SJCRH30 (cell line): ENCODE measurements at regions not wholly inside any gene's neighbourhood (a gene's known extent, or its start where the extent isn't known, plus 50 kb on each side); places are given as distances from the start of the nearest gene placed in this dataset.

Experiments used
- DNase-seq, 2 experiments: peaks; one replicate each; pipeline ENCODE4 v3.0.0-alpha.2; 2015 to 2020
- H3K27ac ChIP-seq: fragments of 250-450 bp; sonication (Bioruptor Pico); 2 replicates; pipeline ENCODE4 v1.5.1; 2020; ENCODE audit warnings: mild to moderate bottlenecking, moderate library complexity
- H3K27me3 ChIP-seq: fragments of 250-450 bp; sonication (Bioruptor Pico); 2 replicates; pipeline ENCODE4 v1.5.1; 2020; ENCODE audit warnings: mild to moderate bottlenecking, moderate library complexity
- H3K36me3 ChIP-seq: fragments of 250-450 bp; sonication (Bioruptor Pico); 2 replicates; pipeline ENCODE4 v1.5.1; 2020; ENCODE audit warnings: mild to moderate bottlenecking, moderate library complexity
- H3K4me1 ChIP-seq: fragments of 250-450 bp; sonication (Bioruptor Pico); 2 replicates; pipeline ENCODE4 v1.5.1; 2020; ENCODE audit warnings: mild to moderate bottlenecking, moderate library complexity
- H3K4me3 ChIP-seq: fragments of 250-450 bp; sonication (Bioruptor Pico); 2 replicates; pipeline ENCODE4 v1.5.1; 2020; ENCODE audit warnings: mild to moderate bottlenecking, moderate library complexity
- H3K9me3 ChIP-seq: fragments of 250-450 bp; sonication (Bioruptor Pico); replicated peaks from 2 replicates; pipeline ENCODE4 v1.5.1; 2020; ENCODE audit warnings: mild to moderate bottlenecking, moderate library complexity

DNA sequence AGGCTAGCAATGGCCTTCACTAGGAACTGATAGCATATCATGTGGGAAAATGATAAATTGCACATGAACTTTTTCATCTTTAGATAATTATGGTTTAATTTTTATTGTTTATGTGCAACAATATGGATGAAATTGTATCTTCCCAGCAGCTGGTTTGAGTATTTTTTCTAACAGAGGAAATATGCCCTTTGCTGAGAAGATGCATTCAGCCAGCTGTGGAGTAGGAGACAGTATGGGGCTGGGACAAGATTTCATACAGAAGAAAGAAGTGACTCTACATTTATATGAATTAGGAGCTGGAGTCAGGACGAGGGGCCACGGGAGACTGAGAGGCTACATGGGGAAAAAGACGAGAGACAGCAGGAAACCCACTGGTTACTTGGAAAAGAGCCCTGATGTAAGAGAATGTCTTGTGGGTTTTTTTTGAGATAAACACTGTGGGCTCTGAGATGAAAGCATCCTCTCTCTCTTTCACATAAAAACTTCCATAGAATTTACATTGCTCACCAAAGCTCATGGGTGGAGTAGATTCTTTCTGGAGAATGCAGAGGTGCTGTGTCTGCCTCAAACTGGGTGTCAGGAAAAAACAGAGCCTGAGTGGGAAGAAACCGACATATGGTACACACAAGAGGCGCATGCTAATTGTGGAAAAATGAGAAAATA, 115.2 kb upstream of the PDZRN3 start:
- Histone ChIP-seq H3K36me3 (no peaks in the 10 kb centered on the region), H3K4me3 (no peak overlapping the region), H3K4me1 (peaks cover 10% of the 10 kb centered on the region), H3K9me3 (no peaks in the 10 kb centered on the region), H3K27me3 (no peaks in the 10 kb centered on the region), H3K27ac (no peak overlapping the region)
- no peak for DNase-seq

GRCh38 chr3:73738711-73739110, 114.0 kb upstream of the PDZRN3 start:
- Histone ChIP-seq H3K27me3 (no peaks in the 10 kb centered on the region), H3K9me3 (no peaks in the 10 kb centered on the region), H3K4me3 (no peak overlapping the region), H3K4me1 (peaks cover 22% of the 10 kb centered on the region), H3K36me3 (no peaks in the 10 kb centered on the region), H3K27ac (no peak overlapping the region)
- no peak for DNase-seq

DNA sequence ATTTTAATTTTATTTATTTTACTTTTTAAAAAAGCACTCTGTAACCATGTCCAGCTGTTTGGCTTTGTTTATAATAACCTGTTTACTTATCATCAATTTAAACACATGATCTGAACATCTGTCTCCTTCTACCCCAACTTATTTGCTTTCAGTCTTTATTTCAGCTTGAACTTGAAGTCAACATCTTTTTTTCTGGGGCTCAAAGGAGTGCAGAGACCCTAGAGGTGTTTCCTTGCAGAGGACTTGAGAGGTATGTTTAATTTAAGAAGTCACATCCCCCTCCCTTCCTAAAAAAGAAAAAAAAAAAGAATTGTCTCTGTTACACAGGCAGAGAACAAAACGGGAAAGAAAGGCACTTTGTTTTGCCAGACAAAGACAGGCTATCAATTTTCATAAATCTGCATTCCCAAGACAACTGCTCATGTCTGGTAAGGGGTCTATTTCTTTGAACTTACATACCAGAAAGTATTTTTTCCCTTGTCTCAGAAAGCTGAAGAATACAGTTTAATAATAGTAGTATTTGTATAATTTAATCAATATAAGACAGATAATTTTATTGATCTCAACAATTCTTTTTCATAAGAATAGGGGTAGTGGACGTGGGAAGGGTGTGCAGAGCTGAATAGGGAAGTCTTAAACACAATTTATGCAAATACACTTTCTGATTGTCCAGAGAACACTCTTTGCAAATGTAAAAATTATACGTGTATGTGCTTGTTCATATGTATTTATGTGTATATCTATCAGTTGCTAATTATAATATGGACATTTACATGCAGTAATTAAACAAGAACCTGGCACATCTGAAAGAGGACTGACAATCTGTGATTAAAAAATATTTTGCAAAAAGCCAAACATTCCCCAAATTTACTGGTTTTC, 109.7 kb upstream of the PDZRN3 start:
- peaks cover 29% of the 10 kb centered on the region for H3K4me1 ChIP-seq
- peak; percentile 6 to 59 for DNase-seq

GRCh38 chr3:73733746-73734145, 109.0 kb upstream of the PDZRN3 start:
- no peaks in the 10 kb centered on the region for H3K36me3 ChIP-seq
- H3K27ac ChIP-seq = peak overlapping the region; percentile 75

More for the DNA sequence above, 109.7 kb upstream of the PDZRN3 start:
- H3K36me3 ChIP-seq = no peaks in the 10 kb centered on the region
- H3K9me3 ChIP-seq = no peaks in the 10 kb centered on the region
- H3K27me3 ChIP-seq = no peaks in the 10 kb centered on the region
- H3K27ac ChIP-seq = peak overlapping the region; percentile 75
- H3K4me3 ChIP-seq = peak overlapping the region; percentile 25

DNA sequence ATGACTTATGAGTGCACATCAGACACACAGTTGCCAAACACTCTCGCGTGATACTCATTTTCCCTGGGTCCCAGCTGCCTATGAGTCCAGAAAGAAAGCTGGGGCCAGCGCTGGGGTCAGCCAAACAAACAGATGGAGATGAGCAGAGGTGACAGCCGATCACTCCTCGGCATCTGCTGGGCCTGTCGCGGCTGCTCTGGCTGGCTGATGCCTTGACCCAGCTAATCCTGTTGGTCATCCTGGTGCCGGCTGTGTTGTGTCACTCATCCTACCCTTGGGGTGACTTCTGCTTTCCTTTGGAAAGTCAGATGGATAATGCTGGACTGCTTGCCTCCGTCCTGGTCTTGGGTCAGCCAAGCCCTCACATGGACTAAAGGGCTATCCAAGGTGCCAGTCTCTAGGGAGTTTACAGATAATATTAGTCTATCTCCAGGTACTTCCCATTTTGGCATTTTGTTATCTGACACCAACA, 105.3 kb upstream of the PDZRN3 start:
- Histone ChIP-seq H3K27ac (peak overlapping the region; percentile 80), H3K9me3 (no peaks in the 10 kb centered on the region), H3K4me1 (peaks cover 47% of the 10 kb centered on the region), H3K36me3 (no peaks in the 10 kb centered on the region), H3K27me3 (no peaks in the 10 kb centered on the region), H3K4me3 (no peak overlapping the region; the same call in 1 of the 2 replicates)
- DNase-seq = peak; percentile 85 to 86

More at GRCh38 chr3:73733746-73734145, 109.0 kb upstream of the PDZRN3 start:
- Histone ChIP-seq H3K4me3 (peak overlapping the region; percentile 25), H3K4me1 (peaks cover 33% of the 10 kb centered on the region), H3K9me3 (no peaks in the 10 kb centered on the region), H3K27me3 (no peaks in the 10 kb centered on the region)
- peak in 1 of 2 experiments; percentile 34 for DNase-seq

DNA sequence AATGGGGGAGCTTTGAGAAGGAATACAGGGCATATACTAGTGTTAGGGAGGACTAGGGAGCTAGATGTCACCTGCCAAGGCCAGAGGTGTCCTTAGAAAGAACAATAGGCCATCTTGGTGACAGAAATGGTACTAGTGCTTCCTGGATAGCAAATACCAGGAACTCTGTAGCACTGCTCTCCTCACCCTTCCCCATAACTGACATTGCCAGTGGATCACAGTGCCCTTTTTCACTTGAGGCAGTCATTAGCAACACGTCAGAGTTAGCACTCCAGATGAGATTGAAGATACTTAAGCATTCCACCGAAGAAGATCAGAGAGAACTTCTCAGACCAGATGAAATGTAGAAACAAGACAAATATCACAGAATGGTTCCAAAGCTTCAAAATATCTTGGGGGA, 103.1 kb upstream of the PDZRN3 start:
- no peak for DNase-seq
- Histone ChIP-seq H3K27me3 (no peaks in the 10 kb centered on the region), H3K36me3 (no peaks in the 10 kb centered on the region), H3K4me3 (no peak overlapping the region), H3K27ac (peak overlapping the region; percentile 45), H3K4me1 (peaks cover 37% of the 10 kb centered on the region), H3K9me3 (no peaks in the 10 kb centered on the region)

DNA sequence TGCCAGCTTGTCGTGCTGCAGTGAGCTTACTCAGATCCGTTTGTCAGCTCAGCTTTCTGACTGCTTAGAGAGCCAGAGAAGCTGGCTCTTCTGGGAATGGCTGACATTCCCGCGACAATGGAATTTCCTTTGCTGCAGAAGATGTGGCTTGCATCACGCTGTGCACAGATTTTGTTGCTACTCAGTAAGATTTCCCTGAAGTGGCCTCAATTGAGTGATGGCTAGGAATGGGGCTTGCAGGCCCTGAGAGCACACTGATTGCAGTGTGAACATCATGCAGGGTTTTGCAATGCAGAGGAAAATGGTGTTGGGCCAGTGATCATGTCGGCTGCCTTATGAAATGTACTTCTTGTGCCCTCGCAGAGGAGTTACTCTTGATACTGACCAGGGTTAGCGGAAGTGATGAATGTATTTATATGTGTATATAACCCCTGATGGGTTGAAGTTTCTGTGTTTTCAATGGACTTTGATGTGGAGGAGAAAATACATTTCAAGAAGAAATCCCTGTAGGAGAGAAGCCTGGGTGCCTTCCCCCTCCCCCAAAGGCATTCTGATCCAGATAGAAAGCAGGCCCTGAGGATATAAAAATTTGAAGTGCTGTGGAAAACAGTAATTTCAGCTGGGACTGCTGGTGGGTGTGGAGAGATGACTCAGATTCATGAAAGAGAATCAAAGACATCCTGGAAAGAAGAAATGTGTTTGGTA, 102.5 kb upstream of the PDZRN3 start:
- Histone ChIP-seq H3K27me3 (no peaks in the 10 kb centered on the region), H3K4me3 (no peak overlapping the region), H3K36me3 (no peaks in the 10 kb centered on the region), H3K4me1 (peaks cover 37% of the 10 kb centered on the region), H3K27ac (peak overlapping the region; percentile 45), H3K9me3 (no peaks in the 10 kb centered on the region)
- peak; percentile 26 to 50 for DNase-seq

- Histone ChIP-seq H3K27ac (peak overlapping the region; percentile 76), H3K36me3 (no peaks in the 10 kb centered on the region), H3K27me3 (no peaks in the 10 kb centered on the region), H3K9me3 (no peaks in the 10 kb centered on the region), H3K4me1 (peaks cover 25% of the 10 kb centered on the region), H3K4me3 (peak overlapping the region; percentile 34)
- peak; percentile 56 to 91 for DNase-seq
Observed at GRCh38 chr3:73723596-73723995, 98.9 kb upstream of the PDZRN3 start.

DNA sequence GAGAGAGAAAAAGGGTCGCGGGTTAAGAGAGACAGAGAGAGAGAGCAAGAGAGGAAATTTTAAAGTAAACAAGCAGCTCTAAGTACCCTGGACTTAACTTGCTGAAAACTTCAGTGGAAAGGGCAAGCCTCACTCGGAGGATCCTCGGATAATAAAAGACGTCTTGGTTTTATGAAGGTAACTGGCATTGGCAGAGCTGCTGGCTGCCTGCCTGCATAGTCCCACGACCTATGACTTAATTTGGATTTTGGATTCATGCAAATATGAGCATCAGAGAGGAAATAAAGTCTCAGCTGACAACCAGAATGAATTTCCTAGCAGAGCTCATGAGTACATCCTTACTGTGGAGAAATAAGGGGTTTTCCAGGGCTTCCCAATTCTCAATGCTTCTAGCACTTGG, 95.1 kb upstream of the PDZRN3 start:
- no peak for DNase-seq
- H3K27ac ChIP-seq = no peak overlapping the region

DNA sequence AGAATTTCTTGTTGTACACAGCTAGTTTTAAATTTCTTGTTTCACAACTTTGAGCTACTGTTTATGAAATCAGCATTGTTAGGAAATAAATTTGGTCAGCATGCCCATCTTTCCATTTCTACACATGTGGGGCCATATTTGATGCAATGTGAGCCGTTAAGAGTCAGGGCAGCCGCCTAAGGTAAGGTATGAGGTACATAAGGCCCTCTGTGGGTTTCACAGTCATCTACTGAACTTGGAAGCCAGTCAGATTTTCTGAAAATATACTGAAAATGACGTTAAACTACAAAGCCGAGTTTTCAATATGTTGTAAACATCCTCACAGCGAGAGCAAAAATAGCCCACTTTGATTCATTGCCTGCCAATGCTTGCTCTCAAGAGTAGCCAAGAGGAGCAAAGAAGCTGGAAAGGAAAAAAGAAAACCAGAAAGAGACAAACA, 94.7 kb upstream of the PDZRN3 start:
- H3K4me3 ChIP-seq = no peak overlapping the region
- DNase-seq = no peak
- H3K4me1 ChIP-seq = peaks cover 10% of the 10 kb centered on the region; the same call in 1 of the 2 replicates
- H3K36me3 ChIP-seq = no peaks in the 10 kb centered on the region
- no peak overlapping the region for H3K27ac ChIP-seq
- no peaks in the 10 kb centered on the region for H3K27me3 ChIP-seq
- H3K9me3 ChIP-seq = no peaks in the 10 kb centered on the region

More for the DNA sequence above, 95.1 kb upstream of the PDZRN3 start:
- no peaks in the 10 kb centered on the region for H3K36me3 ChIP-seq
- no peaks in the 10 kb centered on the region for H3K9me3 ChIP-seq
- no peak overlapping the region for H3K4me3 ChIP-seq
- no peaks in the 10 kb centered on the region for H3K27me3 ChIP-seq
- peaks cover 10% of the 10 kb centered on the region; the same call in 1 of the 2 replicates for H3K4me1 ChIP-seq

GRCh38 chr3:73718326-73719110, 93.8 kb upstream of the PDZRN3 start:
- H3K9me3 ChIP-seq = no peaks in the 10 kb centered on the region
- no peak for DNase-seq
- H3K36me3 ChIP-seq = no peaks in the 10 kb centered on the region
- peaks cover 6% of the 10 kb centered on the region; the same call in 1 of the 2 replicates for H3K4me1 ChIP-seq
- H3K27me3 ChIP-seq = no peaks in the 10 kb centered on the region
- H3K27ac ChIP-seq = no peak overlapping the region
- H3K4me3 ChIP-seq = no peak overlapping the region

DNA sequence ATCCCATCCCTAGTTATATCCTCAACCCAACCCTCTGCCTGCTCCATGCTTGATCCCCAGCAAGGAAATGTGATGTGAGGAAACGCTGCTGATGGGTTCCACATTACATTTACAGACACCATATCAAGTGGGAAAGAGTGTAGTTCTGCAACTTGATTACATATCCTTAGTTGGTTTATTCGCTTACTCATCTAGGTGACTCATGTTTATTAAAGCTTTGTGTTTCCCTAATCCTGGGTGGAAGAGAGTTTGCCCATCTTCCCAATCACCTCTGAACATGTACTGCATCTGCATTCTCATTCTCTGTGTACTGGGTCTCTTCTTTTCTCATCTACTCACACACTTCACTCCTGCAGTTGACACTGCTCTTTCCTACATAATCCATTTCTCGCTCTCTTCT, 91.7 kb upstream of the PDZRN3 start:
- H3K9me3 ChIP-seq = no peaks in the 10 kb centered on the region
- H3K27me3 ChIP-seq = no peaks in the 10 kb centered on the region
- H3K36me3 ChIP-seq = no peaks in the 10 kb centered on the region
- no peak overlapping the region for H3K27ac ChIP-seq
- DNase-seq = no peak
- no peak overlapping the region for H3K4me3 ChIP-seq
- H3K4me1 ChIP-seq = no peaks in the 10 kb centered on the region

DNA sequence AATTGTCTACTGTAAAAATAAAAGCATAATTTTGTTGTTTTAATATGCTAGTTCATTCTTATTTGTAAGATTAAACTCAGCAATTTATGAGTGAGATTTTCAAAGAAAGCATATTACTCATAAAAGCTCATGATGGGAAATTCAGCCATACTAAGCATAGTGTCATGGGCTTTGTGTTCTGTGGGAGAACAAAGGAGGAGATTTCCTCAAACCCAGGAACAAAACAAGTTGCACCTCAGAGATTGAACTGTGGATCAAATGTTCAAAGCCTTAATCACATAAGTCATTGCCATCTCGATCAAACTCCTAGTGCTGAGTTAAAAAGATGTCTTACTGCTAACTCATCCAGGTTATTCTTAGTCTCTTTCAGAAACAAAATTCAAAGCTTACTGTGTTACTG, 85.6 kb upstream of the PDZRN3 start:
- H3K27me3 ChIP-seq = no peaks in the 10 kb centered on the region
- H3K4me1 ChIP-seq = no peaks in the 10 kb centered on the region
- no peak for DNase-seq
- H3K36me3 ChIP-seq = no peaks in the 10 kb centered on the region
- no peaks in the 10 kb centered on the region for H3K9me3 ChIP-seq
- no peak overlapping the region for H3K4me3 ChIP-seq
- no peak overlapping the region for H3K27ac ChIP-seq

DNA sequence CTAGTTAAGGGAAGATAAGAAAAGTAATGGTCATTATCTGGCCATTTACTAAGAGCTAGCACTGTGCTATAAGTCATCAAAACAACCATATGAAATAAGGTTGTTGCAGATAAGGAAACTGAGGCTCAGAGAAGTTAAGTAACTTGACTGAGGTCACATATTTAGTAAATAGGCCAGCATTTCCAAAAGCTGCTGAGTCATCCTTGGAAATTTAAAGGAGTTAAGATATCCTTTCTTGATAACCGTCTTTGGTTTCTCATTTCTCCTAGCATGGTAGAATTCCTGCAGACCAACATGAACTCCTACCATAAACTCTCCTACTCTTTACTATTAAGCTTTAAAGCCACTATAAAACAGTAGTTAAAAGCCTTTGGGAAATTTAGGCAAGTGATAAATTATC, 85.0 kb upstream of the PDZRN3 start:
- Histone ChIP-seq H3K9me3 (no peaks in the 10 kb centered on the region), H3K27me3 (no peaks in the 10 kb centered on the region), H3K4me1 (no peaks in the 10 kb centered on the region), H3K36me3 (no peaks in the 10 kb centered on the region), H3K27ac (no peak overlapping the region), H3K4me3 (no peak overlapping the region)
- no peak for DNase-seq
